ENCODE measurements at regions not wholly inside any gene's neighbourhood (a gene's known extent, or its start where the extent isn't known, plus 50 kb on each side); places are given as distances from the start of the nearest gene placed in this dataset.
A peak's percentile ranks its signal among the peaks of the same experiment; 100 is the strongest.

DNA sequence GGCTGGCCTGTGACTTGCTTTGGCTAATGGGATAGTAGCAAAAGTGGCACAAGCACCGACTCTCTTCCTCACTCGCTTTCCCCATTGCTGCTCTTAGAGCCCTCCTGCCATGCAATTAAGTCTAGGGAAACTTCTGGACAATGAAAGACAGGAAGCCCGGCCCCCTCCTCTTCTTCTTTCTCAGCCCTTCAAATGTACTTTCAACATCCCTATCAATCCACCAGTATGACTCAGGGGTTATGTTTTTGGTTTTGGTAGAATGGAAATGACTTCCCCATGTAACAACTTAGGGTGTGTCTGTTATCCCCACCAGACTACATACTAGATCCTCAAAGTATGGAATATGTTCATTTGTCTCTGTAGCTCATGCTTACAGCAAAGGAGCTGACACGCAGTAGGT lies 139.0 kb upstream of the GDF10 start:
- Histone ChIP-seq H3K4me3 (no peak overlapping the region), H3K9me3 (no peaks in the 10 kb centered on the region), H3K27ac (replicated peaks in 1 of 4) (peak overlapping the region in 2 of 4 donors; percentile 18 to 62), H3K4me1 (peaks cover 2 to 29% (median 19%) of the 10 kb centered on the region in 4 donors), H3K27me3 (no peaks in the 10 kb centered on the region), H3K36me3 (no peaks in the 10 kb centered on the region)
- WGBS = 73% methylated on average over 4 of the region's 4 CpGs
- intact Hi-C loops (cut with DNase I) = no loop called here
- TF ChIP-seq CTCF (IDR thresholded peaks at IDR 0.05) (no peak), POLR2A (IDR thresholded peaks at IDR 0.05; ENCODE audit: low read depth) (no peak), EP300 (IDR thresholded peaks at IDR 0.05) (no peak), POLR2AphosphoS5 (IDR thresholded peaks at IDR 0.05) (no peak)
- no peak for DNase-seq (ENCODE audit: extremely low spot score)

- 93% methylated on average over 4 of the region's 4 CpGs for WGBS
- H3K27me3 ChIP-seq = no peaks in the 10 kb centered on the region
Measured at GRCh38 chr10:47161465-47161864, 138.5 kb upstream of the GDF10 start.

DNA sequence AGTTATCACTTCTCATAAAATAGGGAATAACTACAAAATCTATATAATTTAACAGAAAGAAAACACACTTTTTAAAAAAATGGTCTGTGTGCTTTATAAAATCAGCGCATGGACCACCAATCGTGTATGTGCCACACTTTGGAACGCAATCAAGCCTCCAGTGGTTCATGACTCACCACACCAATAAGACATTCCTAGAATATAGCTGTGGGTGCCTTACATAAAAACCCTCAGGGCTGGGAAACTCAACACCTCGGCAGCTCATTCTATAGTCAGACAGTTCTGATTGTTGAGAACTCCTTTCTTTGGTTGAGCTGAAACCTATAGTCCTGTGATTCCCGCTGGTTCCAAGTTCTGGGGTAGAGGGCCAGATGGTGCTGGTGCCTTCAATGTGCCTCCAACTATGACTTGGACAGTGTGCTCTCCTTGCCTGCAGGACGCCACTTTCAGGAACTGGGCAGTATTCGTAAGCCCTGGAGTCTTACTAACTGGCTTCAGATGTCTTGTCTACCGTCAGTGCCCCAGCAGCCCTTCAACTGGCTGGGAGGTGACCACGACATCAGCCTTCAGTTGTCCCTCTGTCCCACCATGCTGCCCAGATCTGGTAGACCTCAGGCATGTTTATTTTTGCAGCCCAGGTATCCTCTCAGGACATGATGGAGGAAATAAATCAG lies 135.7 kb upstream of the GDF10 start:
- peak; percentile 53 for DNase-seq (ENCODE audit: extremely low spot score)
- Histone ChIP-seq H3K4me3 (no peak overlapping the region), H3K27me3 (no peaks in the 10 kb centered on the region), H3K9me3 (no peaks in the 10 kb centered on the region), H3K36me3 (no peaks in the 10 kb centered on the region), H3K4me1 (peaks cover 2 to 42% (median 34%) of the 10 kb centered on the region in 4 donors), H3K27ac (replicated peaks in 1 of 4) (no peak overlapping the region)
- intact Hi-C loops (cut with DNase I) = no loop called here
- TF ChIP-seq POLR2AphosphoS5 (IDR thresholded peaks at IDR 0.05) = no peak
- no peak for TF ChIP-seq EP300 (IDR thresholded peaks at IDR 0.05)
- TF ChIP-seq POLR2A (IDR thresholded peaks at IDR 0.05; ENCODE audit: low read depth) = no peak
- TF ChIP-seq CTCF (IDR thresholded peaks at IDR 0.05) = no peak
- 94% methylated on average over 8 of the region's 9 CpGs for WGBS

More at GRCh38 chr10:47161465-47161864, 138.5 kb upstream of the GDF10 start:
- Histone ChIP-seq H3K27ac (replicated peaks in 1 of 4) (no peak overlapping the region), H3K36me3 (no peaks in the 10 kb centered on the region), H3K4me1 (peaks cover 2 to 34% (median 24%) of the 10 kb centered on the region in 4 donors), H3K9me3 (no peaks in the 10 kb centered on the region), H3K4me3 (no peak overlapping the region)
- peak; percentile 64 for DNase-seq (ENCODE audit: extremely low spot score)
- intact Hi-C loops (cut with DNase I) = no loop called here
- TF ChIP-seq POLR2A (IDR thresholded peaks at IDR 0.05; ENCODE audit: low read depth) = no peak
- TF ChIP-seq EP300 (IDR thresholded peaks at IDR 0.05) = no peak
- no peak for TF ChIP-seq POLR2AphosphoS5 (IDR thresholded peaks at IDR 0.05)

- Histone ChIP-seq H3K27ac (replicated peaks in 1 of 4) (peak overlapping the region in 1 of 4 donors; percentile 64), H3K4me3 (no peak overlapping the region), H3K36me3 (no peaks in the 10 kb centered on the region), H3K4me1 (peaks cover 2 to 42% (median 34%) of the 10 kb centered on the region in 4 donors), H3K27me3 (no peaks in the 10 kb centered on the region), H3K9me3 (no peaks in the 10 kb centered on the region)
- TF ChIP-seq POLR2AphosphoS5 (IDR thresholded peaks at IDR 0.05) (no peak), CTCF (IDR thresholded peaks at IDR 0.05) (no peak), POLR2A (IDR thresholded peaks at IDR 0.05; ENCODE audit: low read depth) (no peak)
- WGBS = 88% methylated on average over 3 of the region's 3 CpGs
- intact Hi-C loops (cut with DNase I) = no loop called here
- peak; percentile 72 for DNase-seq (ENCODE audit: extremely low spot score)
Measured at GRCh38 chr10:47164800-47165128, 135.2 kb upstream of the GDF10 start.

- peak overlapping the region; percentile 27 to 49 (median 40) for H3K4me3 ChIP-seq
Measured at GRCh38 chr10:47165168-47165710, 134.8 kb upstream of the GDF10 start.

More at GRCh38 chr10:47165168-47165710, 134.8 kb upstream of the GDF10 start:
- no peak for TF ChIP-seq POLR2A (IDR thresholded peaks at IDR 0.05; ENCODE audit: low read depth)
- no peak for TF ChIP-seq CTCF (IDR thresholded peaks at IDR 0.05)
- TF ChIP-seq EP300 (IDR thresholded peaks at IDR 0.05) = no peak
- no peak for TF ChIP-seq POLR2AphosphoS5 (IDR thresholded peaks at IDR 0.05)
- Histone ChIP-seq H3K36me3 (no peaks in the 10 kb centered on the region), H3K9me3 (no peaks in the 10 kb centered on the region), H3K27ac (replicated peaks in 1 of 4) (peak overlapping the region; percentile 61 to 72 (median 64)), H3K4me1 (peaks cover 2 to 38% (median 34%) of the 10 kb centered on the region in 4 donors), H3K27me3 (no peaks in the 10 kb centered on the region)
- intact Hi-C loops (cut with DNase I) = no loop called here
- DNase-seq (ENCODE audit: extremely low spot score) = peak; percentile 86
- 52% methylated on average over 4 of the region's 7 CpGs for WGBS

Data from esophagus muscularis mucosa (tissue), 4 donors.